Nephron (organoid): ENCODE measurements at regions not wholly inside any gene's neighbourhood (a gene's known extent, or its start where the extent isn't known, plus 50 kb on each side); places are given as distances from the start of the nearest gene placed in this dataset.
"Not testable (repeated sequence)": the region's sequence is repeated elsewhere in the genome, so short reads cannot be mapped to it uniquely, and the experiment has no call there.

ENCODE experiments used
- H3K27ac Mint-ChIP-seq, 3 experiments: 2 replicates each; pipeline ENCODE4 v1.8.0; 2020; ENCODE audit warnings: mixed read lengths in 3 of 3, mild to moderate bottlenecking in 2 of 3, moderate library complexity in 1 of 3
- H3K27me3 Mint-ChIP-seq: 2 replicates; pipeline ENCODE4 v1.8.0; 2021; ENCODE audit warnings: low read depth, mild to moderate bottlenecking, moderate library complexity, mixed read lengths
- H3K36me3 Mint-ChIP-seq: 2 replicates; pipeline ENCODE4 v1.8.0; 2020; ENCODE audit warnings: low read depth, mixed read lengths
- H3K4me1 Mint-ChIP-seq: 2 replicates; pipeline ENCODE4 v1.8.0; 2020; ENCODE audit warnings: mixed read lengths
- H3K4me3 Mint-ChIP-seq, 3 experiments: 2 replicates each; pipeline ENCODE4 v1.8.0; 2020; ENCODE audit warnings: mild to moderate bottlenecking in 3 of 3, mixed read lengths in 3 of 3, moderate library complexity in 2 of 3
- H3K9me3 Mint-ChIP-seq: 2 replicates; pipeline ENCODE4 v1.8.0; 2020; ENCODE audit warnings: mixed read lengths
- CTCF ChIP-seq, 3 experiments: fragments of 200-600 bp; sonication (generic); IDR thresholded peaks; one replicate each; pipeline ENCODE4 v1.5.0; 2021; ENCODE audit warnings: antibody characterized with exemption in 3 of 3; ENCODE audit not compliant: unreplicated experiment in 3 of 3

GRCh38 chr6:14520029-14520428, 402.5 kb downstream of the CD83 start:
- Mint-ChIP-seq H3K27me3 (peaks cover 5% of the 10 kb centered on the region), H3K9me3 (no peaks in the 10 kb centered on the region), H3K27ac (no peak overlapping the region), H3K36me3 (no peaks in the 10 kb centered on the region), H3K4me1 (peaks cover 35% of the 10 kb centered on the region), H3K4me3 (no peak overlapping the region)
- no peak for TF ChIP-seq CTCF (IDR thresholded peaks at IDR 0.05; ENCODE audit: unreplicated experiment in 3 of 3)

DNA sequence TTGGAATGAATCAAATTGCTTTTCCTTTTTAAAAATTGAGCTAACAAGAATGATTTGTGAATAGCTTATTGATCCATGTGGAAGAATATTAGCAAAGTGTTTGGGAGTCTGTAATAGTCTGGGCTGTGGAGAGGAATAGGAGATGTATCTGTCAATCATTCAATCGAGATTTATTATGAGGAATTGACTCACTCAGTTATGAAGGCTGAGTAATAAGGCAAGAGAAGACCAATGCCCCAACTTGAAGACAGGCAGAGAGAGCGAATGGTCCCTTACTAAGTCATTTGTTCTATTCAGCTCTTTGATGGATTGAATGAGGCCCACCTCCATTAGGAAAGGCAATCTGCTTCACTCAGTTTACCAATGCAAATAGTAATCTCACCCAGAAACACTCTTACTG, 403.0 kb downstream of the CD83 start:
- peaks cover 35% of the 10 kb centered on the region for H3K4me1 Mint-ChIP-seq
- H3K27ac Mint-ChIP-seq, result no peak overlapping the region
- no peak overlapping the region for H3K4me3 Mint-ChIP-seq
- H3K36me3 Mint-ChIP-seq, result no peaks in the 10 kb centered on the region
- H3K27me3 Mint-ChIP-seq, result peaks cover 5% of the 10 kb centered on the region
- no peaks in the 10 kb centered on the region for H3K9me3 Mint-ChIP-seq
- no peak for TF ChIP-seq CTCF (IDR thresholded peaks at IDR 0.05; ENCODE audit: unreplicated experiment in 3 of 3)

DNA sequence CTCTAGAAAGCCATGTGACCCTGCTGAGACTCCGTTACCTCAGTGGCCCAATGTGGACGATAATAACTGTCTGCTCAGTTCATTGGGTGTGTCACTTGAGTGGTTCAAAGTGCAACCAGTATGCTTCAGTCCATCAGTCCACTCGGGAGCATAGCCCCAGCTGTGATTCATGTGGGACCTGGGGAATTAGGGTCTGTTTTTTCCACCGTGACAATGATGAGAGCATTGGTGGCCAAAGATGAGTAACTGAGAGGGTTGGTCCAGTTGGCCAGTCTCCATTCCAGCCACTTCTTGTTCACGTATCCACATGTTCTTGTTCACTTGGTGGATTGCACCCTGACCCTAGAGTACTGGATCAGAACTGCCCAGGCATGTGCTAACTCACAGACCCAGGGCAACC, 403.6 kb downstream of the CD83 start:
- H3K36me3 Mint-ChIP-seq, result no peaks in the 10 kb centered on the region
- H3K27ac Mint-ChIP-seq, result no peak overlapping the region
- H3K4me1 Mint-ChIP-seq, result peaks cover 30% of the 10 kb centered on the region
- TF ChIP-seq CTCF (IDR thresholded peaks at IDR 0.05; ENCODE audit: unreplicated experiment in 3 of 3), result no peak
- H3K27me3 Mint-ChIP-seq, result peaks cover 5% of the 10 kb centered on the region
- H3K9me3 Mint-ChIP-seq, result peaks cover under 1% of the 10 kb centered on the region
- H3K4me3 Mint-ChIP-seq, result no peak overlapping the region

GRCh38 chr6:14521861-14522260, 404.3 kb downstream of the CD83 start:
- H3K27me3 Mint-ChIP-seq, H3K9me3 Mint-ChIP-seq: not testable (repeated sequence)

GRCh38 chr6:14524319-14524718, 406.7 kb downstream of the CD83 start:
- peaks cover 22% of the 10 kb centered on the region for H3K9me3 Mint-ChIP-seq
- H3K27ac Mint-ChIP-seq, result no peak overlapping the region
- no peak overlapping the region for H3K4me3 Mint-ChIP-seq
- no peak for TF ChIP-seq CTCF (IDR thresholded peaks at IDR 0.05; ENCODE audit: unreplicated experiment in 3 of 3)
- H3K27me3 Mint-ChIP-seq, result peaks cover 5% of the 10 kb centered on the region
- H3K4me1 Mint-ChIP-seq, result peaks cover 4% of the 10 kb centered on the region
- peaks cover 8% of the 10 kb centered on the region for H3K36me3 Mint-ChIP-seq

More at GRCh38 chr6:14521861-14522260, 404.3 kb downstream of the CD83 start:
- peaks cover 23% of the 10 kb centered on the region for H3K4me1 Mint-ChIP-seq
- H3K27ac Mint-ChIP-seq, H3K4me3 Mint-ChIP-seq, H3K36me3 Mint-ChIP-seq: not testable (repeated sequence)

- H3K4me1 Mint-ChIP-seq, result peaks cover 3% of the 10 kb centered on the region
- H3K27me3 Mint-ChIP-seq, result no peaks in the 10 kb centered on the region
- H3K27ac Mint-ChIP-seq, result no peak overlapping the region
- TF ChIP-seq CTCF (IDR thresholded peaks at IDR 0.05; ENCODE audit: unreplicated experiment in 3 of 3), result no peak
- H3K9me3 Mint-ChIP-seq, result peaks cover 23% of the 10 kb centered on the region
- H3K36me3 Mint-ChIP-seq, result peaks cover 8% of the 10 kb centered on the region
- no peak overlapping the region for H3K4me3 Mint-ChIP-seq
These were observed 412.8 kb downstream of the CD83 start for GRCh38 chr6:14530385-14530784.
